ENCODE measurements at regions not wholly inside any gene's neighbourhood (a gene's known extent, or its start where the extent isn't known, plus 50 kb on each side); places are given as distances from the start of the nearest gene placed in this dataset.

DNA sequence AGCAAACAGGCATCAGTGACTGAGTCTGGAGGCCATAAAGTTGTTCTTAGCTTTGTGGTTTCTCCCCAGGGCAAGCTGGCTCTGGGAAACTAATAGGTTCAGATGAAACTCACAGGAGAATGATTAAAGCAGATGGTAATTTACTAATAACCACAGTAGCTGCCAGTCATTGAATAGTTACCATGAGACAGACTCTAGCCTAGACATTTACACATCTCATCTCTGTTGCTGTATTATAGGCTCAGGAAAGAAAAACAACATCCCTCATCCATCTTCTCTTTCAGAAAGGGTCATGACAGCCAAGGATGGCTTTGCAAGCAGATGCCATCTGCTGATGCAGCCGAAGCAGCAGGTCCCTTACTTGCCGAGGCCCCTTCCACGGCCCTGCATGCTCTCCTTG is 314.0 kb upstream of the ID2 start:
- TF ChIP-seq, protein P1, sequence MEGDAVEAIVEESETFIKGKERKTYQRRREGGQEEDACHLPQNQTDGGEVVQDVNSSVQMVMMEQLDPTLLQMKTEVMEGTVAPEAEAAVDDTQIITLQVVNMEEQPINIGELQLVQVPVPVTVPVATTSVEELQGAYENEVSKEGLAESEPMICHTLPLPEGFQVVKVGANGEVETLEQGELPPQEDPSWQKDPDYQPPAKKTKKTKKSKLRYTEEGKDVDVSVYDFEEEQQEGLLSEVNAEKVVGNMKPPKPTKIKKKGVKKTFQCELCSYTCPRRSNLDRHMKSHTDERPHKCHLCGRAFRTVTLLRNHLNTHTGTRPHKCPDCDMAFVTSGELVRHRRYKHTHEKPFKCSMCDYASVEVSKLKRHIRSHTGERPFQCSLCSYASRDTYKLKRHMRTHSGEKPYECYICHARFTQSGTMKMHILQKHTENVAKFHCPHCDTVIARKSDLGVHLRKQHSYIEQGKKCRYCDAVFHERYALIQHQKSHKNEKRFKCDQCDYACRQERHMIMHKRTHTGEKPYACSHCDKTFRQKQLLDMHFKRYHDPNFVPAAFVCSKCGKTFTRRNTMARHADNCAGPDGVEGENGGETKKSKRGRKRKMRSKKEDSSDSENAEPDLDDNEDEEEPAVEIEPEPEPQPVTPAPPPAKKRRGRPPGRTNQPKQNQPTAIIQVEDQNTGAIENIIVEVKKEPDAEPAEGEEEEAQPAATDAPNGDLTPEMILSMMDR (IDR thresholded peaks at IDR 0.05): no peak
- no peak for TF ChIP-seq POLR2A (IDR thresholded peaks at IDR 0.05)
